Testis (tissue), 2 donors: ENCODE measurements at regions not wholly inside any gene's neighbourhood (a gene's known extent, or its start where the extent isn't known, plus 50 kb on each side); places are given as distances from the start of the nearest gene placed in this dataset.

Source experiments
- DNase-seq: peaks from one replicate; pipeline ENCODE4 v3.0.0-alpha.2; 2019
- H3K27ac ChIP-seq, 2 donors: fragments of 200-600 bp; sonication (generic); one replicate each; pipeline ENCODE4 v1.5.1; 2019
- H3K27me3 ChIP-seq: fragments of 200-600 bp; sonication (generic); one replicate; pipeline ENCODE4 v1.5.1; 2019
- H3K36me3 ChIP-seq: fragments of 200-600 bp; sonication (generic); one replicate; pipeline ENCODE4 v1.5.1; 2017; ENCODE audit warnings: low read depth; ENCODE audit errors: missing control alignments
- H3K4me1 ChIP-seq: fragments of 200-600 bp; sonication (generic); one replicate; pipeline ENCODE4 v1.5.1; 2019
- H3K4me3 ChIP-seq, 2 donors: fragments of 200-600 bp; sonication (generic); one replicate each; pipeline ENCODE4 v1.5.1; 2017 to 2019
- H3K9me3 ChIP-seq: fragments of 200-600 bp; sonication (generic); one replicate; pipeline ENCODE4 v1.5.1; 2017
- POLR2A ChIP-seq: fragments of 450-650 bp; IDR thresholded peaks from one replicate; pipeline ENCODE4 v1.6.1; 2017; ENCODE audit warnings: antibody characterized with exemption, mild to moderate bottlenecking, moderate library complexity
- WGBS, 2 donors: methylation state at CpG; one replicate each; pipeline ENCODE4 v1.1.5; 2018; 5-methylcytosine and 5-hydroxymethylcytosine counted together
- intact Hi-C: fragments of 100-400 bp; cut with DNase I; formaldehyde crosslinking; loops from one replicate; pipeline ENCODE4 v1.15.1; 2023; ENCODE audit warnings: low total_unique reads
- TF ChIP-seq, protein P1 (sequence below), 3 experiments: fragments of 450-650 bp in 2 of 3; fragments of 200-600 bp in 1 of 3; sonication (generic) in 1 of 3; IDR thresholded peaks; one replicate each; pipeline ENCODE4 v1.5.1; 2016 to 2019; ENCODE audit warnings: antibody characterized with exemption in 3 of 3, mild to moderate bottlenecking in 2 of 3, moderate library complexity in 1 of 3

DNA sequence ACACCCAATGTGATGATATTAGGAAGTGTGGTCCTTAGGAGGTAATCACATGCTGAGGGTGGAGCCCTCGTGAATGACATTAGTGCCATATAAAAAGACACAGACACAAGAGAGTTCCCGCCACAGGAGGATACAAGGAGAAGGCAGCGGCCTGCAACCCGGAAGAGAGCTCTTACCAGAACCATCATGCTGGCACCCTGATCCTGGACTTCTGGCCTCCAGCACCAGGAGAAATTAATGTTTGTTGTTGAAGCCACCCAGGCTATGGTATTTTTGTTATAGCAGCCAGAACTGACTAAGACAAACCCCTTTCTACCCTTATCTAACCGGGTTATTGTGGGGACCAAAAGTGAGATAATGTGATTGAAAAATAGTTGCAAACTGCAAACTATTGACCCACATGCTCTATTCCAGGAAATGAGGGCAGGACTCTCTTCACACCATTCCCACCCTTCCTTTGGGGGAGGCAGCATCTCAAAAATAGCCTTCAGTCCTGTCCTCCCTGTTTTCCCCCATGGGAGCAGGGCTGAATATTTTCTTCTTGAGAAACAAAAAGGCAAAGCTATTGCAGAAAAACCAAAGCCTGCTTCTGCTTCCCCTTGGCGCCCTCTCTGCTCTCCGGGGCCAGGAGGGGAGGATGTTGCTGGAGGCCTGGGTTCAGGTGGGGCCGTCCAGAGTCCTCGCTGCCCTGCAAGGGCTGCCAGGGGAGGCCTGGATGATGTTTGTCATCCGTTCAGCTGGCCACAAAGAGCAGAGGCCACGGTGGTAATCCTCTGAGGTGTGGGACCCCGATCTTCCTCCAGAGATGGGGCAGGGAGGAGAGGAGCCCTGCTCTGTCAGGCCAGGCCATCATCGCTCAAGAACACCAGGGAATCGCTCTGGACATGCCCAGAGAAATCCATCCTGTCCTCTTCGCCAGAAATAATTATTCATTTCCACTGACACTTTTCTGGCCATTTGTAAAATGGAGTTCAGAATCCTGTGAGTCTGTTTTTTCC is 73.8 kb upstream of the HAAO start:
- peak overlapping the region; percentile 7 to 68 for H3K27ac ChIP-seq
- no peaks in the 10 kb centered on the region for H3K27me3 ChIP-seq
- DNase-seq: no peak
- no peak overlapping the region for H3K4me3 ChIP-seq
- no peak for TF ChIP-seq POLR2A
- TF ChIP-seq, protein P1, sequence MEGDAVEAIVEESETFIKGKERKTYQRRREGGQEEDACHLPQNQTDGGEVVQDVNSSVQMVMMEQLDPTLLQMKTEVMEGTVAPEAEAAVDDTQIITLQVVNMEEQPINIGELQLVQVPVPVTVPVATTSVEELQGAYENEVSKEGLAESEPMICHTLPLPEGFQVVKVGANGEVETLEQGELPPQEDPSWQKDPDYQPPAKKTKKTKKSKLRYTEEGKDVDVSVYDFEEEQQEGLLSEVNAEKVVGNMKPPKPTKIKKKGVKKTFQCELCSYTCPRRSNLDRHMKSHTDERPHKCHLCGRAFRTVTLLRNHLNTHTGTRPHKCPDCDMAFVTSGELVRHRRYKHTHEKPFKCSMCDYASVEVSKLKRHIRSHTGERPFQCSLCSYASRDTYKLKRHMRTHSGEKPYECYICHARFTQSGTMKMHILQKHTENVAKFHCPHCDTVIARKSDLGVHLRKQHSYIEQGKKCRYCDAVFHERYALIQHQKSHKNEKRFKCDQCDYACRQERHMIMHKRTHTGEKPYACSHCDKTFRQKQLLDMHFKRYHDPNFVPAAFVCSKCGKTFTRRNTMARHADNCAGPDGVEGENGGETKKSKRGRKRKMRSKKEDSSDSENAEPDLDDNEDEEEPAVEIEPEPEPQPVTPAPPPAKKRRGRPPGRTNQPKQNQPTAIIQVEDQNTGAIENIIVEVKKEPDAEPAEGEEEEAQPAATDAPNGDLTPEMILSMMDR (IDR thresholded peaks at IDR 0.05): no peak
- 63 to 73% methylated on average over 15 of the region's 15 CpGs for WGBS, 2 donors
- no peaks in the 10 kb centered on the region for H3K9me3 ChIP-seq
- no peaks in the 10 kb centered on the region for H3K36me3 ChIP-seq
- intact Hi-C loops: no loop called here
- H3K4me1 ChIP-seq: peaks cover 16% of the 10 kb centered on the region

DNA sequence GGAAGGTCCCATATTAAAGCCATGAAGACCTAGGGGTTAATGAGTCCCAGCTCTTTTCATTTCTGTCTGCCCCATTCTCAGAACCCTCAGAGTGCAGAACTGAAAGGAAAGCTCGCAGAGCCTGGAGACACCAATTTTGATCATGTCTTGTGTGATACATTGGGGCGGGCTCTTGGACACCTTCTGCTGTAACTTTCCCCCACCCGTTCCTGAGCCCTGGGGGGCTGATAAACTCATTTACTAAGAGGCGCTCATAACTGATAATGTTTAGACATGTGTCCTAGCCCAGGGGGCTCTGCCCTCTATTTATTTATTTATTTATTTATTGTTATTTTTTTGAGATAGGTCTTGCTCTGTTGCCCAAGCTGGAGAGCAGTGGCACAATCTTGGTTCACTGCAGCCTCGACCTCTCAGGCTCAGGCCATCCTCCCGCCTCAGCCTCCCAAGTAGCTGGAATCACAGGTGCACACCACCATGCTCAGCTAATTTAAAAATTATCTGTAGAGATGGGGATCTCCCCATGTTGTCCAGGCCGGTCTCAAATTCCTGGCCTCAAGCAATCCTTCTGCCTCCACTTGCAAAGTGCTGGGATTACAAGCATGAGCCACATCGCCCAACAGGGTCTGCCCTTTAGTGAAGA is 72.4 kb upstream of the HAAO start:
- Histone ChIP-seq H3K36me3 (no peaks in the 10 kb centered on the region), H3K27ac (no peak overlapping the region), H3K4me3 (no peak overlapping the region), H3K9me3 (no peaks in the 10 kb centered on the region), H3K27me3 (no peaks in the 10 kb centered on the region), H3K4me1 (peaks cover 16% of the 10 kb centered on the region)
- 93 to 94% methylated on average over 8 of the region's 8 CpGs for WGBS, 2 donors
- intact Hi-C loops: no loop called here
- no peak for DNase-seq
- TF ChIP-seq, protein P1 (IDR thresholded peaks at IDR 0.05): no peak
- no peak for TF ChIP-seq POLR2A

DNA sequence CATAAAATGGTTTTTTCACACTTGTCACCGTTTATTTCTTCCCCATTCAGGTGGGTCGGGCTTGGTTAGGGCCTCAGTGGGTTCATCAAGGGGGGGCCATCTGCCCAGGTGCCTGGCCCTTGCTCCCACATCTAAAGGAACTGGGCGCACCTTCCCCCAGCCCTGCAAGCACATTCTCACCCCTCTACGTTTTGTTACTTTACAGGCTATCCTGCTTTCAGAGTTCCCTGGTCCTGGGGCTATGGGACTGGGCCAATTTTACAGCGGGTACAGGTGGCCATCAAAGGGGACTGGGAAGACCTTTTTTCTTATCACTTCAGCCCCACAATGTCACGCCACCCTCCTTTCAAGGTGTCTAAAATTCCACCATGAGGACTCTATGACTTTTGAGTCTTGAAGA is 71.8 kb upstream of the HAAO start:
- Histone ChIP-seq H3K4me3 (no peak overlapping the region), H3K27me3 (no peaks in the 10 kb centered on the region), H3K9me3 (no peaks in the 10 kb centered on the region), H3K36me3 (no peaks in the 10 kb centered on the region), H3K4me1 (peaks cover 16% of the 10 kb centered on the region), H3K27ac (no peak overlapping the region)
- WGBS, 2 donors: 81 to 85% methylated on average over 6 of the region's 6 CpGs
- DNase-seq: no peak
- intact Hi-C loops: no loop called here
- TF ChIP-seq, protein P1 (IDR thresholded peaks at IDR 0.05): no peak
- TF ChIP-seq POLR2A: no peak

DNA sequence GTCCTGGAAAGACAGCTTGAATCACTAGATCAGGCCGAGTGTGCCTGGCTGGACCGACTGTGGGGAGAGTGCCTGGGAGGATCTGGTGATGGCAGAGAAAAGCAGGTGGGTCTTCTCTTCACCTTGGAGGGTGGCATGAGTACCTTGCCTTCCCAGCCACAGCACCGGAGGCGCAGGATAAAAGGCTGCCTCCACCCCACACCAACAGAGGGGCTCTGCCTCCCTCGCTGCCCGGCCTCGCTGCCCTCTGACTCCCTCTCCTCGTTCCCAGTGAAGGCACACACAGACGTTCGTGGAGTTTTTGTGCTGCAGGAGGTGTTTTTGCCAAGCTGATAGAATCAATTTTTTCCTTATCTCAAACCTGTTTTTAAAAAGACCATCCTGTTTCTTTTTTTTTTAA is 71.4 kb upstream of the HAAO start:
- no peak overlapping the region for H3K4me3 ChIP-seq
- H3K9me3 ChIP-seq: no peaks in the 10 kb centered on the region
- intact Hi-C loops: no loop called here
- no peak for DNase-seq
- H3K36me3 ChIP-seq: no peaks in the 10 kb centered on the region
- no peak overlapping the region for H3K27ac ChIP-seq
- WGBS, 2 donors: 64 to 78% methylated on average over 10 of the region's 10 CpGs
- peaks cover 16% of the 10 kb centered on the region for H3K4me1 ChIP-seq
- no peaks in the 10 kb centered on the region for H3K27me3 ChIP-seq
- TF ChIP-seq, protein P1 (IDR thresholded peaks at IDR 0.05): no peak
- TF ChIP-seq POLR2A: no peak
